ENCODE measurements at regions not wholly inside any gene's neighbourhood (a gene's known extent, or its start where the extent isn't known, plus 50 kb on each side); places are given as distances from the start of the nearest gene placed in this dataset.

GRCh38 chr17:77707546-77707945 is 251.0 kb upstream of the TNRC6C start:
- TF ChIP-seq CTCF (IDR thresholded peaks at IDR 0.05) (no peak), POLR2A (IDR thresholded peaks at IDR 0.05) (no peak)
